ENCODE measurements at regions not wholly inside any gene's neighbourhood (a gene's known extent, or its start where the extent isn't known, plus 50 kb on each side); places are given as distances from the start of the nearest gene placed in this dataset.

DNA sequence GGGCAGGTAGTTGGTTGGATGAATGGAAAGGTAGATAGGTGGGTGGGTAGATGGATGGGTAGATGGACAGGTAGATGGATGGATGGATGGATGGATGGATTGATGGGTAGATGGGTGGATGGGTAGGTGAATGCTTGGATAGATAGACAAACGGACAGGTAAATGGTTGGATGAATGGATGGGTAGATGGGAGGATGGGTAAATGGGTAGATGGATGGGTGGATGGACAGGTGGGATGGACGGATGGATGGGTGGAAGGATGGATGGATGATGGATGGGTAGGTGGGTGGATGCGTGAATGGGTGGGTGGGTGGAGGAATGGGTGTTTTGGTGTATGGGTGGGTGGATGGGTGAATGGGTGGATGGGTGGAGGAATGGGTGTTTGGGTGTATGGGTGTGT, 50.1 kb upstream of the ASAP2 start:
- DNase-seq: no peak

GRCh38 chr2:9154061-9154460, 52.6 kb upstream of the ASAP2 start:
- DNase-seq: no peak

GRCh38 chr2:9153643-9153980, 53.0 kb upstream of the ASAP2 start:
- no peak for DNase-seq

- DNase-seq: peak; percentile 59
Measured at GRCh38 chr2:9152975-9153642, 53.5 kb upstream of the ASAP2 start.

- DNase-seq: no peak
Measured at GRCh38 chr2:9150906-9151305, 55.7 kb upstream of the ASAP2 start.

DNA sequence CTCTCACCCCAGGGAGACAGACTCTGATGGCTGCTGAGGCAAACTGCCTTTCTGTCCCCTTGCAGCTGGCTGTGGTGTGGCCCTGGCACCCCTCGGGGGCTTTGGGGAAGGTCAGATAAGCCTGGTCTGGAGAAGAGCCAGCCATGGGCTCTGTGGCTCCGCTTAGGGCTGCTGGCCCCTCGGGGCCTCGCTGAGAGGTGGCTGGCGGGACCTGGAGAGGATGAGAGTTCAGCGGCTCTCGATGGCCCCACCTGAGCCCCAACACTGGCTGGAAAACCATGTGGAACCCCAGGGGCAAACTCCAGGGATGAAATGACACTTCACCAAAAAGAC, 56.1 kb upstream of the ASAP2 start:
- no peak for DNase-seq

DNA sequence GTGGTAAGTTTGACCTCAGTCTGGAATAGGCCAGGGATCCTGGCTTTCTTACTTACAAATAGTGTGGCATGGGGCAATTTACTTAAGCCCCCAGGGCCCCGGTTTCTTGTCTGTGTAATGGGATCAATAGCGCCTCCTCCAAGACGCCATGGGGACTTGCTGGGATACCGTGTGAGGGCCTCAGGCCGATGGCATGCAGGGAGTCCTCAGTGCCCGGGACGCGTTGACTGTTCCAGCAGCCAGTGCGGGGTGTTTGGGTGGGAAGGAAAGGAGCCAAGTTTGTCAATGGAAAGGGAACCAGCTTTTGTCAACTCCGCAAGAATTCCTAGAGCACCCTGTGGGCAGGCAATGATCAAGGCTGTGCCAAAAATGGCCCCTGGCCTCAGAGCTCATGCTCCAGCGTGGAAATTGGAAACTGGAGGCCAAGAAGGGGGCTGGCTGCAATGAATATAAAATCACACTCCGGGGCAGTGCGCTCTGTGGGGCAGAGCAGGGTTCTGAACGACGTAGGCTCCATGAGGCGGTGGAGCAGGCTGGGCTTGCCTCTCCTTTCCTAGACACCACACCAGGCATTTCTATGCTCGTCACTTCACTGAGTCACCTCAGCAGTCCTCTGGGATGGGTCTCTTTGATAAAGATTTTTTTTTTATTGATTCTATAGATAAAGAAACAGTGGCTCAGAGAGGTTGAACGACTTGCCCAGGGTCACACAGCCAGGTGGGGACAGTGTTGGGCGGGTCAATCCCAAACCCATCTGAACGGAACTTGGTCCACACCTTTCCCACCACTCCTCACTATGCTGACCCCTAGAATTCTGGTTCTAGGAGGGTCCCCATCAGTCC, 56.7 kb upstream of the ASAP2 start:
- DNase-seq: no peak

DNA sequence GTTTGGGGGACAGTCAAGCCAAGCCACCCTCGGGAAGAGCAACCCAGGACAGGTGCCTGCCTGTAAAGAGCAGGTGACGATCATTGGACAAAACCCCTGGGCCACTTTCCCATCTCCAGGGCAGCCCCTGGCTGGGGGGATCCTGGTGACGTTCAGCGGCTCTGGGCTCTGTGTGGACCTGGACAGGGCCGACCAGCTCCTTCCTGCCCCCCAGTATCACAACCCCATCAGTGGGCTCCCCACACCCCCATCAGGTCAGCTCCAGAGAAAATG, 57.3 kb upstream of the ASAP2 start:
- no peak for DNase-seq

- DNase-seq: no peak
Measured at GRCh38 chr2:9146646-9147045, 60.0 kb upstream of the ASAP2 start.

- DNase-seq: no peak
Measured at GRCh38 chr2:9145752-9146430, 60.7 kb upstream of the ASAP2 start.

- DNase-seq: no peak
Measured at GRCh38 chr2:9145109-9145751, 61.4 kb upstream of the ASAP2 start.

GRCh38 chr2:9144617-9145016, 62.0 kb upstream of the ASAP2 start:
- DNase-seq: no peak

DNA sequence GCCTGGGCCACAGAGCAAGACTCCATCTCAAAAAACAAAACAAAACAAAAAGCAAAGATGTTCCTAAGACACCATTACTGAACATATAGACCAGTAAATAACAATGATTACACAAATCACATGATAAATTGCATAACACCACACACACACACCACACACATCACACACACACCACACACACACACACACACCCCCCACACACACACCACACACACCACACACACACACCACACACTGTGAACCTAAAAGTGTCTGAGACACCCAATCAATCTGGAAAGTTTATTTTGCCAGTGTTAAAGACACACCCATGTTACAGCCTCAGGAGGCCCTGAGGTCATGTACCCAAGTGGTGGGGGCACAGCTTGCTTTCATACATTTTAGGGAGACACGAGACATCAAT, 62.6 kb upstream of the ASAP2 start:
- no peak for DNase-seq

DNA sequence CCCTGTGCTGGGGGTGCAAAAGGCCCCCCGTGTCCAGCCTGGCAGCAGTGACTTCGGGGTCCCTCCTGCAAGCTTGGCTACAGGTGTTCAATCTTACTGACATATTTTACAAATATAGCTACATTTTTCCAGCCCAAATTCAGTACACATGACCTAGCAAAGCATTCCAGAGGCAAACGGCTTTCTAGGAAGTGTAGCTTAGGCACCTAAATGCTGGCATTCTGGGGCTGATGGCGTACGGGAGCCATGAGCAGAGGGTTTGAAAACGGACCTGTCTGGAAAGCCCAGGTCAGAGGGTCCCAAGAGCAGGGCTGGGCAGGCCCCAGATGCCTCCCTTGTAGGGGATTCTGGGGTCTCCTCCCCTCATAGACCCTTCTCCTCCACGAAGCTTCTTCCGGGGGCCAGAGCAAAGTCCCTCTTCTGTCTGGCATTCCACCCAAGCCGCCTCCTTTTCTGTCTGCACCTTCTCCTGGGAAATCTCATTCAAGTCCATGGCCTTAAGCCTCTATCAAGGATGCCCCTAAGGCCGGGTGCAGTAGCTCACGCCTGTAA, 63.3 kb upstream of the ASAP2 start:
- DNase-seq: no peak

GRCh38 chr2:9142551-9143263, 63.9 kb upstream of the ASAP2 start:
- DNase-seq: peak; percentile 91

DNA sequence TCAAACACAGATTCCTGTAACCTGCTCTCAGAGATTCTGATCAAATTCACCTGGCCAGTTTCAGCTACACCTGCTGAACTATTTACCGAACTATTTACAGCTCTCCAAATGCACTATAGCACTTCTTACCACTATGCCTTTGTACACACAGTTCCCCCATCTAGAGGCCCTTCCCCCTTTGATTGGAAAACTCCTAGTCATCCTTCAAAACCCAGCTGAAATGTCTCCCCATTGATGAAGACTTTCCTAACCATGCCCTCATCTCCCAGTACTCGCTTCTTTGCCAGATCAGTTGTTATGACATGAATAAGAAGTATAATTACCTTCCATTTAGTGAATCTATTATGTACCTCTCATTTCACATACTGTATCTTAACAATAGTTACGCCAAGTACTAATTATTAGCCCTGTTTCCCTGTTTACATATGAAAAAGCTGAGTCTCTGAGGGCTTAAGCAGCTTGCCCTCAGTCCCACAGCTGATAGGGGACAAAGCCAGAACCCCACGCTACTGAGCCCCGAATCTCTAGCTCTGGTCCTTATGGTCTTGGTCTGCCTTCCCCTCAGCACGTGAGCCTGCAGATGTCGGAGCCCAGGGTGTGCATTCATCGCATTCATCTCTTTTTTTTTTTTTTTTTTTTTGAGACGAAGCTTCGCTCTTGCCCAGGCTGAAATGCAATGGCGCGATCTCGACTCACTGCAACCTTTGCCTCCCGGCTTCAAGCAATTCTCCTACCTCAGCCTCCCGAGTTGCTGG, 64.7 kb upstream of the ASAP2 start:
- no peak for DNase-seq

DNA sequence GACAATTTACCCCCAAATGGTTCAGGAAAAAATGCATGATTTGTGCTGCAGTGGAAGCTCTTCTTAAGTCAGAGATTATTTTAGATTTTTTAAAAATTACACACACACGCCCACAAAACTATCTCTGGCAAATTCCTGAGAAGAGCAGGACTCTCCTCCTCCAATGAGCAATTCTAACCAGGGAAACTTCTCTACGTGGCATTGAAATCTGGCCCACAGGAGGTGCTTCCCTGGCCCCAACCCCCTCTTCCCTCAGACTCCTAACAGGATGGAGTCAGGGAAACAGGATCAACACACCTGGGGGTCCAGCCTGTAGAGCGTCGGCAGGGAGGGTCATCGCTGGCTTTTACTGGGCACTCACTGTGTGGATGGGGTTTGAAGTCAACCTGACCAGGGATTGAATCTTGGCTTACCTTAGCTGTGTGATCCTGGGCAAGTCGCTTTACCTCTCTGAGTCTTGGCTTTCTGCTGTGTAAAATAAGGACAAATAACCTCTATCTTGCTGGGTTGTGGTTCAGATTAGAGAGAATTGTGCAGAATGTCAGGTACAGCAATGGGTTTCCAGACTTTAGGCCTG, 65.4 kb upstream of the ASAP2 start:
- no peak for DNase-seq

DNA sequence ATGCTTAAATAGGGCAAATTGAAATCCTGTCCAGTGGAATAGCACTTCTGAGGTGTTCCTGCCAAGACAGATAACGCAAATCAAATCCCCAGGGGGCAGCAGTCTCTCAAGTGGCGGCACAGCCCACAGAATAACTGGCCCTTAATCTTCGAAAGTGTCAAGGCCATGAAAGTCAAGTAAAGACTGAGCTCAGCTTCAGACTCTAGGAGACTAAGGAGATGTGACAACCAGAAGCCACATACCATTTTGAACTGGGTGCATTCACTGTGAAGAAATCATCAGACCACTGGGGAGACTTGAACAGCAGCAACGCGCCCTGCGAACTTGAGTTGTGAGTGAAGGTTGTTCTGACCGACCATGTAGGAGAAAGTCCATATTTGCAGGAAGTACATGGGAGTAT, 66.0 kb upstream of the ASAP2 start:
- no peak for DNase-seq

- DNase-seq: peak; percentile 80
Measured at GRCh38 chr2:9139491-9140443, 66.8 kb upstream of the ASAP2 start.

DNA sequence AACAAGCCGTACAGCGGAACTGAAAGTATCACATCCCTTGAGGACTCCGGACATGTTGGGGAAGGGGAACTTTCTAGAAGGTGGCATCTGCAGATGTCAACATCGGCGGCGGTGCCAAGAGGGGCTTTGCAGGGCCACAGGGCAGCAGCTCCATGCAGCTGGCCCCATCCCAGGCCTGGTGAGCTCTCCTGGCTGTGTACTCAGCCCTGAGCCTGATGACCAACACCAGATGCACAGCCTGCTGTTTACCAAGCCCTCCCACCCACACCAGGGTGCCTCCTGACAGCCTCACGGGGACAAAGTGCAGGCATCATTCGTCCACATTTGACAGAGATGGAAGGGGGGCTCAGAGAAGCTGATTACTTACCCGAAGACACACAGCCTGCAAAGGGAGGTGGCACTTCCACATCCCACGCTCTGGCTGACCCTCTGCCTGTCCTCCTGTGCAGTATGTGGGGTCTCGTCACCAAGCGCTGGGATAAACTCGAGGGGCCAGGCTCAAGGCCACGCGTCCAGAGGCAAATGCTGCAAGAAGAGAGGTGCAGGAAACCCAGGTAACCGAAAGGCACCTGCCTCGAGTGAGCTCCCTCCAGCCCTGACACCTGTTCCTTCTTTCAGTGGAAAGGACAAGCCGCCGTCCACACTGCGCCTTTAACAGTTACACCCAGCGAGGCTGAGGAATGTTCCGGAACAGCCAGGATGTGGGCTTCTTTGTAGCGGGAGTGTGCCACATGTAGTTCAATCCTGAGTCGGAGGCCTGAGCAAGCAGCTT, 69.0 kb upstream of the ASAP2 start:
- no peak for DNase-seq
